A673 (cell line): ENCODE measurements at regions not wholly inside any gene's neighbourhood (a gene's known extent, or its start where the extent isn't known, plus 50 kb on each side); places are given as distances from the start of the nearest gene placed in this dataset.

Source experiments
- BruUV-seq: library from RNA; stranded (reverse); fragments of 400-500 nt; replicated peaks from 2 replicates; lab custom pipeline; 2021; lab: Mats Ljungman, UMichigan
- CTCF ChIA-PET: fragments of 300-600 bp; sonication (Branson Sonifier 250); formaldehyde crosslinking; loops from one replicate; lab custom pipeline; 2022; ENCODE audit warnings: antibody characterized with exemption; lab: Charles Lee
- POLR2A ChIA-PET: fragments of 300-600 bp; sonication (Branson Sonifier 250); formaldehyde crosslinking; loops from one replicate; lab custom pipeline; 2022; ENCODE audit warnings: antibody characterized with exemption; ENCODE audit not compliant: low non-redundant PET; lab: Charles Lee
- DNase-seq: peaks from one replicate; pipeline ENCODE4 v3.0.0-alpha.2; 2015; ENCODE audit warnings: low spot score
- H3K27ac ChIP-seq: fragments of 200-600 bp; sonication (generic); 2 replicates; pipeline ENCODE4 v1.5.1; 2016; ENCODE audit warnings: mixed run types, low read depth, mild to moderate bottlenecking, mixed read lengths, antibody characterized with exemption, low read length; ENCODE audit not compliant: poor library complexity, severe bottlenecking
- H3K27me3 ChIP-seq: fragments of 200-600 bp; sonication (generic); replicated peaks from 2 replicates; pipeline ENCODE4 v1.6.1; 2017; ENCODE audit warnings: mixed run types, low read depth, mild to moderate bottlenecking, mixed read lengths, antibody characterized with exemption, low read length; ENCODE audit not compliant: insufficient read depth, poor library complexity
- H3K36me3 ChIP-seq: fragments of 200-600 bp; sonication (generic); 2 replicates; pipeline ENCODE4 v1.6.1; 2016; ENCODE audit warnings: mixed run types, mild to moderate bottlenecking, mixed read lengths, antibody characterized with exemption, low read length; ENCODE audit not compliant: insufficient read depth, poor library complexity, severe bottlenecking
- H3K4me1 ChIP-seq: fragments of 200-600 bp; sonication (generic); 2 replicates; pipeline ENCODE4 v1.6.1; 2017; ENCODE audit warnings: mixed run types, mild to moderate bottlenecking, mixed read lengths, antibody characterized with exemption, low read length; ENCODE audit not compliant: insufficient read depth, poor library complexity, severe bottlenecking
- H3K4me3 ChIP-seq: fragments of 200-600 bp; sonication (generic); 2 replicates; pipeline ENCODE4 v1.5.1; 2016; ENCODE audit warnings: low read depth, mixed run types, mild to moderate bottlenecking, mixed read lengths, low read length; ENCODE audit not compliant: poor library complexity, severe bottlenecking
- H3K9me3 ChIP-seq: fragments of 200-600 bp; sonication (generic); 2 replicates; pipeline ENCODE4 v1.6.1; 2016; ENCODE audit warnings: mixed run types, low read depth, mild to moderate bottlenecking, mixed read lengths, antibody characterized with exemption, low read length; ENCODE audit not compliant: poor library complexity, severe bottlenecking
- EZH2 ChIP-seq: fragments of 200-600 bp; sonication (generic); IDR thresholded peaks from 2 replicates; pipeline ENCODE4 v1.6.1; 2017; ENCODE audit warnings: borderline replicate concordance, low read depth, mild to moderate bottlenecking, mixed read lengths, antibody characterized with exemption, low read length; ENCODE audit not compliant: poor library complexity, severe bottlenecking
- intact Hi-C: fragments of 100-400 bp; cut with micrococcal nuclease; formaldehyde crosslinking; loops from one replicate; pipeline ENCODE4 v1.10.0; 2022; ENCODE audit not compliant: unreplicated experiment
- TF ChIP-seq, protein P1 (sequence below): fragments of 300-800, 200-600 bp; sonication (generic); conservative IDR thresholded peaks from 2 replicates; pipeline ENCODE4 v1.5.1; 2017; ENCODE audit warnings: low read depth, mild to moderate bottlenecking, antibody characterized with exemption, low read length, moderate library complexity, mixed read lengths

DNA sequence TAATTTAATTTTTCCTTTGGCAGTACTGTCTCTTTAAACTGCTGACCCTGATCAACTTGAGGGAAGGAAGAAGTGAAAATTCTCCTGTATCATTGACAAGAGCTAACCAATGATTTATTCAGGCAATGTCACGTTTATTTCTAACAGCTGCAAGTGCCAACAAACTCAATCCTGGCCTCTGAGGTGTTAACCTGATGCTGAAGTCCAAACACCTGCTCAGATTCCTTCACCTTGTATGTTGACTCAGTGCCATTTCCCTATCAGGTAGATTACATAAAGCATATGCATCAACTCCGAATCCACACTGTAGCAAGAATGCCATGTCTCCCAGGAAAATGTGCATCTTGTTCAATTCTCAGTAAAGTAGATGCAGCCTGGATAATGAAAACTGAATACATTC lies 820.0 kb downstream of the XPNPEP1 start:
- H3K27ac ChIP-seq: no peak overlapping the region
- H3K4me3 ChIP-seq: no peak overlapping the region
- peaks cover 9% of the 10 kb centered on the region for H3K9me3 ChIP-seq
- TF ChIP-seq, protein P1, sequence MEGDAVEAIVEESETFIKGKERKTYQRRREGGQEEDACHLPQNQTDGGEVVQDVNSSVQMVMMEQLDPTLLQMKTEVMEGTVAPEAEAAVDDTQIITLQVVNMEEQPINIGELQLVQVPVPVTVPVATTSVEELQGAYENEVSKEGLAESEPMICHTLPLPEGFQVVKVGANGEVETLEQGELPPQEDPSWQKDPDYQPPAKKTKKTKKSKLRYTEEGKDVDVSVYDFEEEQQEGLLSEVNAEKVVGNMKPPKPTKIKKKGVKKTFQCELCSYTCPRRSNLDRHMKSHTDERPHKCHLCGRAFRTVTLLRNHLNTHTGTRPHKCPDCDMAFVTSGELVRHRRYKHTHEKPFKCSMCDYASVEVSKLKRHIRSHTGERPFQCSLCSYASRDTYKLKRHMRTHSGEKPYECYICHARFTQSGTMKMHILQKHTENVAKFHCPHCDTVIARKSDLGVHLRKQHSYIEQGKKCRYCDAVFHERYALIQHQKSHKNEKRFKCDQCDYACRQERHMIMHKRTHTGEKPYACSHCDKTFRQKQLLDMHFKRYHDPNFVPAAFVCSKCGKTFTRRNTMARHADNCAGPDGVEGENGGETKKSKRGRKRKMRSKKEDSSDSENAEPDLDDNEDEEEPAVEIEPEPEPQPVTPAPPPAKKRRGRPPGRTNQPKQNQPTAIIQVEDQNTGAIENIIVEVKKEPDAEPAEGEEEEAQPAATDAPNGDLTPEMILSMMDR: no peak
- TF ChIP-seq EZH2: no peak
- ChIA-PET POLR2A (no interaction called here), CTCF (no interaction called here)
- no peaks in the 10 kb centered on the region for H3K27me3 ChIP-seq
- no peaks in the 10 kb centered on the region for H3K36me3 ChIP-seq
- H3K4me1 ChIP-seq: peaks cover 10% of the 10 kb centered on the region
- no peak for DNase-seq
- no TSS peak for BruUV-seq
- intact Hi-C loops: no loop called here

DNA sequence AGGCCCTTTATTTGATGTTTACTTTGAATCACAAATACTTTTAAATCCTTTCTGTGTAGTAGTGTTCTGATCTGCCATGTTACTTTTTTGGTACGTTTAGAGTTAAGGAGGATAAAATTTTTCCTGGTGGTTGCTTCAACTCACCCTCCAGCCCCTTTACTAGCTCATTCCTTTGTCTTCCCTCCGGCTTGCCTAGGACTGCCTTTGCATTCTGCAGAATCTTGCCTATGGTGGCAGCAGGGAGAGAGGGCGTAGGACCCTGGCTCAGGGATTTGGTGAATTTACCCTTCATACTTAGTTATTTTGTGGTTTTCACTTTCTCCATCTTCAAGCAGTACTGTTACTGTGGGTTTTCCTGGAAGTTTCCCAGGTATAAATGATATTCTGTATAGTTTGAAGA lies 833.5 kb downstream of the XPNPEP1 start:
- ChIA-PET CTCF (no interaction called here), POLR2A (no interaction called here)
- TF ChIP-seq, protein P1: no peak
- no peak for TF ChIP-seq EZH2
- peaks cover 3% of the 10 kb centered on the region for H3K9me3 ChIP-seq
- no peaks in the 10 kb centered on the region for H3K36me3 ChIP-seq
- no peak overlapping the region for H3K4me3 ChIP-seq
- H3K4me1 ChIP-seq: no peaks in the 10 kb centered on the region
- DNase-seq: no peak
- BruUV-seq: no TSS peak
- intact Hi-C loops: no loop called here
- H3K27ac ChIP-seq: no peak overlapping the region
- no peaks in the 10 kb centered on the region for H3K27me3 ChIP-seq

DNA sequence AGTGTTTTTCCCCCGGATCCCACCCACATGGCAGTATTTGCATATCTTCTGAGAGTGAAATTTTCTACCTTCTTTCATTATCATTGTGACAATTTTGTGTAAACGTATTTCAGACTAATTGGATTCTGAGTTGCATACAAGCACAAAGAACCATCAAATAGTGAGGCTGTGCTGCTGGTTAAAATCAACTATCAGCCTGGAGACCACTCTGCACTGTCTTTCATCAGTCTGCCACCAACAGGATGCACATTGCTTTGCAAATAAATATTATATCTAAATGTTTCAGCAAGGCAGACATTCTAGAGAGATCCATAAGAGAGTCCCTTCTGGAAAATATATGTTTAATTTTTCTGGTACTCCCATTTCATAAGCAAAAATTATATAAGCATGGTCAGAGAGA lies 851.8 kb downstream of the XPNPEP1 start:
- H3K27ac ChIP-seq: no peak overlapping the region
- H3K9me3 ChIP-seq: no peaks in the 10 kb centered on the region
- H3K4me3 ChIP-seq: no peak overlapping the region
- BruUV-seq: no TSS peak
- CTCF ChIA-PET: no interaction called here
- POLR2A ChIA-PET: no interaction called here
- intact Hi-C loops: no loop called here
- no peak for DNase-seq
- peaks cover 3% of the 10 kb centered on the region for H3K4me1 ChIP-seq
- H3K36me3 ChIP-seq: no peaks in the 10 kb centered on the region
- TF ChIP-seq EZH2: no peak
- TF ChIP-seq, protein P1: peak; percentile 40; the same call in 1 of the 2 replicates
- H3K27me3 ChIP-seq: no peaks in the 10 kb centered on the region
